Spleen (tissue), 7 donors: ENCODE measurements at regions not wholly inside any gene's neighbourhood (a gene's known extent, or its start where the extent isn't known, plus 50 kb on each side); places are given as distances from the start of the nearest gene placed in this dataset.

Experiments
- POLR2A ChIP-seq, 3 donors: fragments of 450-650 bp; IDR thresholded peaks; one replicate each; pipeline ENCODE4 v1.5.1; 2017; ENCODE audit warnings: antibody characterized with exemption in 3 of 3, mild to moderate bottlenecking in 1 of 3
- POLR2AphosphoS5 ChIP-seq, 3 donors: sonication (generic); formaldehyde crosslinking; IDR thresholded peaks; one replicate each; pipeline ENCODE4 v1.5.1; 2017; ENCODE audit warnings: antibody characterized with exemption in 3 of 3
- TF ChIP-seq, protein P1 (sequence below), 11 experiments: fragments of 200-600 bp in 7 of 11; fragments of 450-650 bp in 4 of 11; sonication (generic) in 4 of 11; IDR thresholded peaks in 8 of 11; conservative IDR thresholded peaks in 3 of 11; 1 replicate in 7 of 11; 2 replicates in 4 of 11; pipeline versions ENCODE4 v1.4.0 to v1.8.0; 2016 to 2021; ENCODE audit warnings: antibody characterized with exemption in 11 of 11, inconsistent platforms in 4 of 11, mild to moderate bottlenecking in 1 of 11
- donor health status: DM: no; HTN: no; CAD: no; lungs with moderate emphysema.
- donor health status: DM: no; HTN: no; CAD: no.
- donor health status: DM: no; HTN: no; CAD: no.

DNA sequence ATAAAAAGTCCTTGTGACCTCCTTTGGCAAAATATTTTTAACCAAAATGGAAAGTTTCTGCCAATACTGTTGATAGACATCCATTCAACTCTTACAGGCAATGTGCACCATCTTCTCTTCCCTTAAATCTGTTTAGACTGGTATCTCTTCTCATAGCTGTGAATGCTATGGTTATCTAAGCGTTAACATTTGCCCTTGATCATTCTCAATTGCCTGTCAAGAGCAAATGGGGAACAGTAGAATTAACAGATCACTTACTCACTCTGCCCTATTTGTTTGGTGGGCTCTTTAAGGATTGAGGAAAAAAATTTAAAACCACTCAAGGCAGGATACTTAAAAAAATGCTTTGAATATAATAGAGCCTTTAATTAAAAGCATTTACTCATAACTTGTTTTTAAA, 808.4 kb downstream of the NXPH1 start:
- TF ChIP-seq, protein P1, sequence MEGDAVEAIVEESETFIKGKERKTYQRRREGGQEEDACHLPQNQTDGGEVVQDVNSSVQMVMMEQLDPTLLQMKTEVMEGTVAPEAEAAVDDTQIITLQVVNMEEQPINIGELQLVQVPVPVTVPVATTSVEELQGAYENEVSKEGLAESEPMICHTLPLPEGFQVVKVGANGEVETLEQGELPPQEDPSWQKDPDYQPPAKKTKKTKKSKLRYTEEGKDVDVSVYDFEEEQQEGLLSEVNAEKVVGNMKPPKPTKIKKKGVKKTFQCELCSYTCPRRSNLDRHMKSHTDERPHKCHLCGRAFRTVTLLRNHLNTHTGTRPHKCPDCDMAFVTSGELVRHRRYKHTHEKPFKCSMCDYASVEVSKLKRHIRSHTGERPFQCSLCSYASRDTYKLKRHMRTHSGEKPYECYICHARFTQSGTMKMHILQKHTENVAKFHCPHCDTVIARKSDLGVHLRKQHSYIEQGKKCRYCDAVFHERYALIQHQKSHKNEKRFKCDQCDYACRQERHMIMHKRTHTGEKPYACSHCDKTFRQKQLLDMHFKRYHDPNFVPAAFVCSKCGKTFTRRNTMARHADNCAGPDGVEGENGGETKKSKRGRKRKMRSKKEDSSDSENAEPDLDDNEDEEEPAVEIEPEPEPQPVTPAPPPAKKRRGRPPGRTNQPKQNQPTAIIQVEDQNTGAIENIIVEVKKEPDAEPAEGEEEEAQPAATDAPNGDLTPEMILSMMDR (IDR thresholded peaks at IDR 0.05 in 8 of 11, conservative IDR thresholded peaks at IDR 0.05 in 3 of 11): no peak
- no peak for TF ChIP-seq POLR2A (IDR thresholded peaks at IDR 0.05)
- no peak for TF ChIP-seq POLR2AphosphoS5 (IDR thresholded peaks at IDR 0.05)
